ENCODE measurements at regions not wholly inside any gene's neighbourhood (a gene's known extent, or its start where the extent isn't known, plus 50 kb on each side); places are given as distances from the start of the nearest gene placed in this dataset.

GRCh38 chr6:132009175-132009574, 58.0 kb upstream of the CCN2 start:
- H3K27ac ChIP-seq, result peak overlapping the region; percentile 82 to 86
- DNase-seq (ENCODE audit: low spot score) (no peak), ATAC-seq (ENCODE audit: insufficient number of reproducible peaks, low FRiP score, low read depth) (no peak)
- peaks cover 17 to 43% of the 10 kb centered on the region in 2 donors for H3K4me1 ChIP-seq (ENCODE audit: control insufficient read depth in 1 of 2, low read depth in 2 of 2)
- no peak overlapping the region for H3K4me3 ChIP-seq
- no peaks in the 10 kb centered on the region for H3K9me3 ChIP-seq
- TF ChIP-seq, protein P1, sequence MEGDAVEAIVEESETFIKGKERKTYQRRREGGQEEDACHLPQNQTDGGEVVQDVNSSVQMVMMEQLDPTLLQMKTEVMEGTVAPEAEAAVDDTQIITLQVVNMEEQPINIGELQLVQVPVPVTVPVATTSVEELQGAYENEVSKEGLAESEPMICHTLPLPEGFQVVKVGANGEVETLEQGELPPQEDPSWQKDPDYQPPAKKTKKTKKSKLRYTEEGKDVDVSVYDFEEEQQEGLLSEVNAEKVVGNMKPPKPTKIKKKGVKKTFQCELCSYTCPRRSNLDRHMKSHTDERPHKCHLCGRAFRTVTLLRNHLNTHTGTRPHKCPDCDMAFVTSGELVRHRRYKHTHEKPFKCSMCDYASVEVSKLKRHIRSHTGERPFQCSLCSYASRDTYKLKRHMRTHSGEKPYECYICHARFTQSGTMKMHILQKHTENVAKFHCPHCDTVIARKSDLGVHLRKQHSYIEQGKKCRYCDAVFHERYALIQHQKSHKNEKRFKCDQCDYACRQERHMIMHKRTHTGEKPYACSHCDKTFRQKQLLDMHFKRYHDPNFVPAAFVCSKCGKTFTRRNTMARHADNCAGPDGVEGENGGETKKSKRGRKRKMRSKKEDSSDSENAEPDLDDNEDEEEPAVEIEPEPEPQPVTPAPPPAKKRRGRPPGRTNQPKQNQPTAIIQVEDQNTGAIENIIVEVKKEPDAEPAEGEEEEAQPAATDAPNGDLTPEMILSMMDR (IDR thresholded peaks at IDR 0.05), result no peak
- no peaks in the 10 kb centered on the region for H3K27me3 ChIP-seq (replicated peaks; ENCODE audit: insufficient read depth)
- no peaks in the 10 kb centered on the region for H3K36me3 ChIP-seq

GRCh38 chr6:132007474-132008190, 56.5 kb upstream of the CCN2 start:
- Histone ChIP-seq H3K4me1 (ENCODE audit: control insufficient read depth in 1 of 2, low read depth in 2 of 2) (peaks cover 17 to 43% of the 10 kb centered on the region in 2 donors), H3K9me3 (no peaks in the 10 kb centered on the region), H3K36me3 (no peaks in the 10 kb centered on the region), H3K27ac (no peak overlapping the region), H3K4me3 (no peak overlapping the region), H3K27me3 (replicated peaks; ENCODE audit: insufficient read depth) (no peaks in the 10 kb centered on the region)
- ATAC-seq (ENCODE audit: insufficient number of reproducible peaks, low FRiP score, low read depth) (no peak), DNase-seq (ENCODE audit: low spot score) (no peak)
- TF ChIP-seq, protein P1 (IDR thresholded peaks at IDR 0.05), result no peak

GRCh38 chr6:132005178-132005577, 54.0 kb upstream of the CCN2 start:
- DNase-seq (ENCODE audit: low spot score) (no peak), ATAC-seq (ENCODE audit: insufficient number of reproducible peaks, low FRiP score, low read depth) (no peak)
- TF ChIP-seq, protein P1 (IDR thresholded peaks at IDR 0.05), result no peak
- H3K36me3 ChIP-seq, result no peaks in the 10 kb centered on the region
- no peaks in the 10 kb centered on the region for H3K27me3 ChIP-seq (replicated peaks; ENCODE audit: insufficient read depth)
- no peak overlapping the region for H3K4me3 ChIP-seq
- H3K27ac ChIP-seq, result peak overlapping the region in 1 of 2 donors; percentile 33
- peaks cover 9 to 27% of the 10 kb centered on the region in 2 donors for H3K4me1 ChIP-seq (ENCODE audit: control insufficient read depth in 1 of 2, low read depth in 2 of 2)
- H3K9me3 ChIP-seq, result no peaks in the 10 kb centered on the region

GRCh38 chr6:132004668-132005067, 53.5 kb upstream of the CCN2 start:
- H3K9me3 ChIP-seq, result no peaks in the 10 kb centered on the region
- DNase-seq (ENCODE audit: low spot score), result no peak
- no peaks in the 10 kb centered on the region for H3K36me3 ChIP-seq
- H3K27ac ChIP-seq, result no peak overlapping the region
- ATAC-seq (ENCODE audit: insufficient number of reproducible peaks, low FRiP score, low read depth), result no peak
- no peaks in the 10 kb centered on the region for H3K27me3 ChIP-seq (replicated peaks; ENCODE audit: insufficient read depth)
- TF ChIP-seq, protein P1 (IDR thresholded peaks at IDR 0.05), result no peak
- peaks cover 10 to 27% of the 10 kb centered on the region in 2 donors for H3K4me1 ChIP-seq (ENCODE audit: control insufficient read depth in 1 of 2, low read depth in 2 of 2)
- H3K4me3 ChIP-seq, result no peak overlapping the region

DNA sequence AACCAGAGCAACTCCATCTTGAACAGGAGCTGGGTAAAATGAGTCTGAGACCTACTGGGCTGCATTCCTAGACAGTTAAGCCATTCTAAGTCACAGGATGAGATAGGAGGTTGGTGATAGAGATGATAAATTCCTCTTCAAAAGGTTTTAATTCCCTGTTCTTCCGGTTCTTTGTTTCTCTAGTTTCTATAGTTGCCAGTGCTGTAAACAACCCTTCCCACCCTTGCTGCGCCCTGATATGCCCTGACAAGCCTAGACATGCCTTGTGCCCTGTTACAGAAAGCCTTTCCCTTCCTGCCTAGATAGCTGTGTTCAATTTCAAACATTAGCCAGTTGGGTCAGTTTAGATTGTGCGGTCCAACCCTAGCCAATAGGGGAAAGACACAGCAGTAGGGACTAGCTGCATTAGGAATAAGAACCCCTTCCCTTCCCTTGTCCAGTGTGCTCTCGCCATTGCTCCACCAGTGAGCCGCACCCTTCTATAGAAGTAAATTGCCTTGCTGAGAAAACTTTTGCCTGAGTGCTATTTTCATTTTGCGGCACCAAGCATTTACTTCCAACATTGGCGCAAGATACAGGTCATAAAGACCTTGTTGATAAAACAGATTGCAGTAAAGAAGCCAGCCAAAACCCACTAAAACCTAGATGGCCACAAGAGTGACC, 52.5 kb upstream of the CCN2 start:
- TF ChIP-seq, protein P1 (IDR thresholded peaks at IDR 0.05), result no peak
- no peaks in the 10 kb centered on the region for H3K9me3 ChIP-seq
- H3K36me3 ChIP-seq, result no peaks in the 10 kb centered on the region
- H3K27ac ChIP-seq, result no peak overlapping the region
- H3K4me1 ChIP-seq (ENCODE audit: control insufficient read depth in 1 of 2, low read depth in 2 of 2), result peaks cover 14 to 32% of the 10 kb centered on the region in 2 donors
- H3K4me3 ChIP-seq, result no peak overlapping the region
- H3K27me3 ChIP-seq (replicated peaks; ENCODE audit: insufficient read depth), result no peaks in the 10 kb centered on the region
- DNase-seq (ENCODE audit: low spot score) (no peak), ATAC-seq (ENCODE audit: insufficient number of reproducible peaks, low FRiP score, low read depth) (no peak)

Data from thoracic aorta (tissue), 2 donors.